ENCODE measurements at regions not wholly inside any gene's neighbourhood (a gene's known extent, or its start where the extent isn't known, plus 50 kb on each side); places are given as distances from the start of the nearest gene placed in this dataset.
A peak's percentile ranks its signal among the peaks of the same experiment; 100 is the strongest.

- H3K4me1 ChIP-seq: no peaks in the 10 kb centered on the region
- DNase-seq: no peak
- no peak for ATAC-seq
- no peak for TF ChIP-seq CTCF (IDR thresholded peaks at IDR 0.05)
- no peaks in the 10 kb centered on the region for H3K27me3 ChIP-seq
- no peak overlapping the region for H3K27ac ChIP-seq
- no peak overlapping the region for H3K4me3 ChIP-seq
- intact Hi-C loops (cut with DNase I): no loop called here
- peaks cover 7% of the 10 kb centered on the region for H3K36me3 ChIP-seq
- H3K9me3 ChIP-seq: no peaks in the 10 kb centered on the region
Measured at GRCh38 chr17:63365366-63366240, 80.5 kb downstream of the CYB561 start.

- intact Hi-C loops (cut with DNase I): no loop called here
- ATAC-seq: no peak
Measured at GRCh38 chr17:63366241-63366566, 79.9 kb downstream of the CYB561 start.

DNA sequence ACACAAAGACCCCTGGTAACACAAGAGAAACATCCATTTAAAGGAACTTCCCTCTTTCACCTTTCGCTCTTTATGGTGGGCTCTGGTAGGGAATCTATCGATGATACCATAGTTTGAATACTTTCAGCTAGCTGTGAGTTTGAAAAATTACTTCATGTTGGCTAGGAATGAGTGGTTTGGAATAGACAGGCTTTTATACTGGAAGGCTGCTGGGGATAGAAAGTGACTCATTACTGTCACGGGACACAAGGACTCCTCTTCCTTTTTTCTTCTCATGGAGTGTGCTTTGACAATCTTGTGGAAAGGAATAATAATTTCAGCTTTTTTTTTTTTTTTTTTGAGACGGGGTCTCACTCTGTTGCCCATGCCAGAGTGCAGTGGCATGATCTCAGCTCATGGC lies 76.9 kb downstream of the CYB561 start:
- H3K27ac ChIP-seq: no peak overlapping the region
- no peak overlapping the region for H3K4me3 ChIP-seq
- DNase-seq: no peak
- H3K9me3 ChIP-seq: no peaks in the 10 kb centered on the region
- intact Hi-C loops (cut with DNase I): no loop called here
- ATAC-seq: peak; percentile 65
- H3K36me3 ChIP-seq: peaks cover 5% of the 10 kb centered on the region
- H3K4me1 ChIP-seq: no peaks in the 10 kb centered on the region
- H3K27me3 ChIP-seq: no peaks in the 10 kb centered on the region
- no peak for TF ChIP-seq CTCF (IDR thresholded peaks at IDR 0.05)

More at GRCh38 chr17:63366241-63366566, 79.9 kb downstream of the CYB561 start:
- Histone ChIP-seq H3K36me3 (peaks cover 10% of the 10 kb centered on the region), H3K27ac (no peak overlapping the region), H3K9me3 (no peaks in the 10 kb centered on the region), H3K27me3 (no peaks in the 10 kb centered on the region), H3K4me1 (no peaks in the 10 kb centered on the region), H3K4me3 (no peak overlapping the region)
- TF ChIP-seq CTCF (IDR thresholded peaks at IDR 0.05): no peak
- DNase-seq: no peak

GRCh38 chr17:63370696-63371095 lies 75.4 kb downstream of the CYB561 start:
- no peak for TF ChIP-seq CTCF (IDR thresholded peaks at IDR 0.05)
- Histone ChIP-seq H3K9me3 (no peaks in the 10 kb centered on the region), H3K4me3 (no peak overlapping the region), H3K4me1 (no peaks in the 10 kb centered on the region), H3K36me3 (peaks cover 5% of the 10 kb centered on the region), H3K27ac (no peak overlapping the region), H3K27me3 (no peaks in the 10 kb centered on the region)
- ATAC-seq (no peak), DNase-seq (no peak)
- intact Hi-C loops (cut with DNase I): no loop called here

DNA sequence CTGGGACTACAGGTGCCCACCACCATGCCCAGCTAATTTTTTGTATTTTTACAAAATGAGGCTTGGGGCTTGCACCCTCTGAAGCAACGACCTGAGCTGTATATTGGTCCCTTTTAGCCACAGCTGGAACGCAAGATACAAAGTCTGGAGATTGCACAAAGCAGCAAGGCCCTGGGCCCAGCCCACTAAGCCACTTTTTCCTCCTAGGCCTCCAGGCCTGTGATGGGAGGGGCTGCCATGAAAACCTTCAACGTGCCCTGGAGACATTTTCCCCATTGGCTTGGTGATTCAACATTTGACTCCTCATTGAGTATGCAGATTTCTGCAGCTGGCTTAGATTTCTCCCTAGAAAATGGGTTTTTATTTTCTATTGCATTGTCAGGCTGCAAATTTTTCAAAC lies 69.2 kb downstream of the CYB561 start:
- DNase-seq (no peak), ATAC-seq (no peak)
- no peak overlapping the region for H3K4me3 ChIP-seq
- peaks cover 13% of the 10 kb centered on the region for H3K36me3 ChIP-seq
- intact Hi-C loops (cut with DNase I): no loop called here
- no peaks in the 10 kb centered on the region for H3K27me3 ChIP-seq
- no peaks in the 10 kb centered on the region for H3K9me3 ChIP-seq
- H3K27ac ChIP-seq: no peak overlapping the region
- H3K4me1 ChIP-seq: no peaks in the 10 kb centered on the region
- TF ChIP-seq CTCF (IDR thresholded peaks at IDR 0.05): no peak

Data from upper lobe of right lung (tissue), 1 donor.